Neural progenitor cell (in vitro differentiated cells): ENCODE measurements at regions not wholly inside any gene's neighbourhood (a gene's known extent, or its start where the extent isn't known, plus 50 kb on each side); places are given as distances from the start of the nearest gene placed in this dataset.
"Not testable (repeated sequence)": the region's sequence is repeated elsewhere in the genome, so short reads cannot be mapped to it uniquely, and the experiment has no call there.

Source experiments
- DNase-seq: peaks from one replicate; pipeline ENCODE4 v3.0.0-alpha.2; 2016; ENCODE audit warnings: low spot score
- H2AFZ ChIP-seq: fragments of 200-600 bp; sonication (generic); replicated peaks from 2 replicates; pipeline ENCODE4 v1.6.1; 2016; ENCODE audit warnings: antibody characterized with exemption
- H3F3A ChIP-seq: fragments of 200-600 bp; sonication (generic); 2 replicates; pipeline ENCODE4 v1.6.1; 2016; ENCODE audit warnings: antibody characterized with exemption, low read depth
- H3K27ac ChIP-seq: fragments of 200-600 bp; sonication (generic); 2 replicates; pipeline ENCODE4 v1.5.1; 2016; ENCODE audit warnings: mild to moderate bottlenecking
- H3K27me3 ChIP-seq: fragments of 200-600 bp; sonication (generic); 2 replicates; pipeline ENCODE4 v1.6.1; 2016; ENCODE audit warnings: mild to moderate bottlenecking, moderate library complexity
- H3K36me3 ChIP-seq: fragments of 200-600 bp; sonication (generic); 2 replicates; pipeline ENCODE4 v1.5.1; 2016
- H3K4me1 ChIP-seq: fragments of 200-600 bp; sonication (generic); 2 replicates; pipeline ENCODE4 v1.6.1; 2016; ENCODE audit warnings: mixed run types
- H3K4me2 ChIP-seq: fragments of 200-600 bp; sonication (generic); 2 replicates; pipeline ENCODE4 v1.6.1; 2016
- H3K4me3 ChIP-seq: fragments of 200-600 bp; sonication (generic); 2 replicates; pipeline ENCODE4 v1.5.1; 2016
- H3K79me2 ChIP-seq: fragments of 200-600 bp; sonication (generic); 2 replicates; pipeline ENCODE4 v1.6.1; 2016; ENCODE audit warnings: low read depth
- H3K9ac ChIP-seq: fragments of 200-600 bp; sonication (generic); 2 replicates; pipeline ENCODE4 v1.6.1; 2016
- H3K9me3 ChIP-seq: fragments of 200-600 bp; sonication (generic); 2 replicates; pipeline ENCODE4 v1.5.1; 2016; ENCODE audit warnings: low read depth
- H4K20me1 ChIP-seq: fragments of 200-600 bp; sonication (generic); 2 replicates; pipeline ENCODE4 v1.6.1; 2016; ENCODE audit warnings: low read depth
- H3K27ac Mint-ChIP-seq: 3 replicates; pipeline ENCODE4 v1.8.0; 2021; ENCODE audit warnings: mixed read lengths
- H3K27me3 Mint-ChIP-seq: 2 replicates; pipeline ENCODE4 v1.8.0; 2022; ENCODE audit warnings: low read depth, mild to moderate bottlenecking, inconsistent platforms, moderate library complexity, mixed read lengths; ENCODE audit not compliant: insufficient read depth
- H3K36me3 Mint-ChIP-seq: 3 replicates; pipeline ENCODE4 v1.8.0; 2021; ENCODE audit warnings: mixed read lengths
- H3K4me1 Mint-ChIP-seq: 3 replicates; pipeline ENCODE4 v1.8.0; 2021; ENCODE audit warnings: mixed read lengths
- H3K4me3 Mint-ChIP-seq: 3 replicates; pipeline ENCODE4 v1.8.0; 2021; ENCODE audit warnings: mild to moderate bottlenecking, moderate library complexity, mixed read lengths
- H3K9me3 Mint-ChIP-seq: 3 replicates; pipeline ENCODE4 v1.8.0; 2020; ENCODE audit warnings: mixed read lengths
- CTCF ChIP-seq: fragments of 200-600 bp; sonication (generic); IDR thresholded peaks from 2 replicates; pipeline ENCODE4 v1.5.1; 2017; ENCODE audit warnings: antibody characterized with exemption, mild to moderate bottlenecking
- EZH2 ChIP-seq: fragments of 200-600 bp; sonication (generic); IDR thresholded peaks from 2 replicates; pipeline ENCODE4 v1.6.1; 2017; ENCODE audit warnings: antibody characterized with exemption, mild to moderate bottlenecking, moderate library complexity
- EZH2phosphoT487 ChIP-seq: fragments of 200-600 bp; sonication (generic); IDR thresholded peaks from 2 replicates; pipeline ENCODE4 v1.6.1; 2017; ENCODE audit warnings: antibody characterized with exemption

GRCh38 chr4:79588679-79589078, 180.7 kb upstream of the GK2 start:
- Histone ChIP-seq H3F3A (no peaks in the 10 kb centered on the region), H3K27ac (no peak overlapping the region), H3K4me1 (no peaks in the 10 kb centered on the region), H4K20me1 (no peaks in the 10 kb centered on the region), H2AFZ (no peak overlapping the region), H3K4me2 (no peak overlapping the region), H3K27me3 (no peaks in the 10 kb centered on the region), H3K9ac (no peak overlapping the region), H3K9me3 (no peaks in the 10 kb centered on the region), H3K4me3 (no peak overlapping the region), H3K79me2 (no peaks in the 10 kb centered on the region), H3K36me3 (no peaks in the 10 kb centered on the region)
- no peak for TF ChIP-seq CTCF
- no peak for TF ChIP-seq EZH2
- TF ChIP-seq EZH2phosphoT487, result no peak
- Mint-ChIP-seq H3K27me3 (peaks cover 3% of the 10 kb centered on the region), H3K4me3 (no peak overlapping the region), H3K4me1 (peaks cover 13% of the 10 kb centered on the region), H3K27ac (no peak overlapping the region), H3K36me3 (no peaks in the 10 kb centered on the region), H3K9me3 (peaks cover 3% of the 10 kb centered on the region)
- no peak for DNase-seq

- H3K27ac ChIP-seq, H3K4me1 Mint-ChIP-seq, H3K9me3 ChIP-seq, H3K79me2 ChIP-seq, H2AFZ ChIP-seq, H3K27ac Mint-ChIP-seq, H3F3A ChIP-seq, H3K36me3 ChIP-seq, DNase-seq, H3K9me3 Mint-ChIP-seq, H3K4me3 Mint-ChIP-seq, H3K27me3 Mint-ChIP-seq, H3K36me3 Mint-ChIP-seq, H3K4me2 ChIP-seq, H3K4me3 ChIP-seq, H4K20me1 ChIP-seq, H3K4me1 ChIP-seq, H3K27me3 ChIP-seq, H3K9ac ChIP-seq: not testable (repeated sequence)
Observed at GRCh38 chr4:79587207-79587606, 179.2 kb upstream of the GK2 start.

- Histone ChIP-seq H2AFZ (no peak overlapping the region), H3K27me3 (no peaks in the 10 kb centered on the region), H4K20me1 (no peaks in the 10 kb centered on the region), H3K36me3 (no peaks in the 10 kb centered on the region), H3K4me1 (no peaks in the 10 kb centered on the region), H3K79me2 (no peaks in the 10 kb centered on the region), H3K4me2 (no peak overlapping the region), H3K9me3 (no peaks in the 10 kb centered on the region), H3K9ac (no peak overlapping the region), H3K4me3 (no peak overlapping the region), H3K27ac (no peak overlapping the region), H3F3A (no peaks in the 10 kb centered on the region)
- Mint-ChIP-seq H3K27me3 (peaks cover 3% of the 10 kb centered on the region), H3K9me3 (peaks cover 3% of the 10 kb centered on the region), H3K36me3 (no peaks in the 10 kb centered on the region), H3K27ac (no peak overlapping the region), H3K4me3 (no peak overlapping the region), H3K4me1 (peaks cover 2% of the 10 kb centered on the region)
- TF ChIP-seq EZH2, result no peak
- no peak for TF ChIP-seq CTCF
- no peak for TF ChIP-seq EZH2phosphoT487
- no peak for DNase-seq
Observed at GRCh38 chr4:79585834-79586233, 177.8 kb upstream of the GK2 start.

- Histone ChIP-seq H3K79me2 (no peaks in the 10 kb centered on the region), H3K36me3 (no peaks in the 10 kb centered on the region), H3K4me3 (no peak overlapping the region), H4K20me1 (no peaks in the 10 kb centered on the region), H3K4me1 (no peaks in the 10 kb centered on the region), H3K9ac (no peak overlapping the region), H3F3A (no peaks in the 10 kb centered on the region), H3K27ac (no peak overlapping the region), H3K9me3 (no peaks in the 10 kb centered on the region), H3K27me3 (no peaks in the 10 kb centered on the region), H2AFZ (no peak overlapping the region), H3K4me2 (no peak overlapping the region)
- Mint-ChIP-seq H3K27me3 (peaks cover 3% of the 10 kb centered on the region), H3K27ac (no peak overlapping the region), H3K4me3 (no peak overlapping the region), H3K4me1 (peaks cover 2% of the 10 kb centered on the region), H3K9me3 (peaks cover 3% of the 10 kb centered on the region), H3K36me3 (no peaks in the 10 kb centered on the region)
- DNase-seq, result no peak
- TF ChIP-seq EZH2phosphoT487, result no peak
- TF ChIP-seq CTCF, result no peak
- no peak for TF ChIP-seq EZH2
Observed at GRCh38 chr4:79585330-79585729, 177.3 kb upstream of the GK2 start.
